NCI-H2029 (cell line): ENCODE measurements at regions not wholly inside any gene's neighbourhood (a gene's known extent, or its start where the extent isn't known, plus 50 kb on each side); places are given as distances from the start of the nearest gene placed in this dataset.

Experiments used
- DNase-seq: peaks from one replicate; lab custom pipeline; 2025; lab: John Stamatoyannopoulos, UW

DNA sequence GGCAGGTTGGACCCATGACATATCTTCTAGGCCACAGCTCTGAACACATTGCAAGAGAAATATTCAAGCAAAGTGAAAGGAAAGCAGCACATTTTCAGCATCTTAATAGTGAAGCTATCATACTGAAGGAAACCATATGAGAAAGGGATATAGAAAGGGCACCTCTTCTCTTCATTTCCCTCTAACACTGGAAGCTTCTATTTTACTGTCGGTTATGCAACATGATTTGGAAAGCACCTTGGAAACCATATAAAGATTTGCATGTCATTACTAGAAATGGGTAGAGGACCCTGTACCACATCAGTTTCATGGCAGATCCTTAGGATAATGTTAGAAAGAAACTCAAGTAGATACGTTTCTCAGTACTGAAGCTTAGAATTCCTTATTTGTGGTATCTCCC is 70.5 kb upstream of the HMGN3 start:
- no peak for DNase-seq

- no peak for DNase-seq
These were observed 67.9 kb upstream of the HMGN3 start for GRCh38 chr6:79302341-79302740.

DNA sequence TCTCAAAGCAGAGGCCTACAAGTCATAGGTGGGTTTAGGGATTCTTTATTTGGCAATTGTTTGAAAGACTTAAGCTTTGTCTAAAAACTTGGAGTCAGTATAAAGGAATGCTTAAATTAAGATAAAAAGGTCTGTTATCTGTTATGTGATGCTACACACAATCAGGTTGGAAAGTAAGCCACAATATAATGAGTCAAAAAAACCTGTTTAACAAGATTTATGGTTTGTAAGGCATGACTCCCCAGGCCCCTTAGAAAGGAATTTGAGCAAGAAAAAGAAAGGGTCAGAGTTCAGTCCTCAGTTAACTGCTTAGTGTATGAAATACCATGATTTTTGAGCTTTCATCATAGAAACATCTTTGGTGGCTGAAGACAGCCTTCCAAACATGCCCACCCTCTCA is 66.8 kb upstream of the HMGN3 start:
- DNase-seq = no peak

GRCh38 chr6:79296211-79296610 is 61.7 kb upstream of the HMGN3 start:
- no peak for DNase-seq
